IMR-90 (cell line): ENCODE measurements at regions not wholly inside any gene's neighbourhood (a gene's known extent, or its start where the extent isn't known, plus 50 kb on each side); places are given as distances from the start of the nearest gene placed in this dataset.

Experiments used
- ATAC-seq: fragments of 200-7000 bp; cut with Tn5 transposase; 2 replicates; pipeline ENCODE4 v1.9.1; 2020; ENCODE audit warnings: low read depth, mild to moderate bottlenecking, moderate library complexity
- BruUV-seq: library from RNA; stranded (reverse); fragments of 400-500 nt; replicated peaks from 2 replicates; lab custom pipeline; 2021; lab: Mats Ljungman, UMichigan
- CTCF ChIA-PET: fragments of 300-600 bp; formaldehyde crosslinking; extraction: SDS; loops from one replicate; lab custom pipeline; 2021; ENCODE audit warnings: antibody characterized with exemption; lab: Yijun Ruan, JAX
- POLR2A ChIA-PET: fragments of 300-600 bp; sonication (Branson Sonifier 250); formaldehyde crosslinking; loops from one replicate; lab custom pipeline; 2022; ENCODE audit warnings: antibody characterized with exemption; ENCODE audit not compliant: unreplicated experiment; lab: Charles Lee
- DNase-seq: peaks from one replicate; pipeline ENCODE4 v3.0.0; 2013
- H2AFZ ChIP-seq: replicated peaks from 2 replicates; pipeline ENCODE3; 2013; ENCODE audit warnings: low read length, mild to moderate bottlenecking; ENCODE audit not compliant: poor library complexity
- H2AK5ac ChIP-seq: 2 replicates; pipeline ENCODE4 v1.6.1; 2013; ENCODE audit warnings: low read depth, low read length, inconsistent platforms
- H2AK9ac ChIP-seq: replicated peaks from 2 replicates; pipeline ENCODE3; 2013; ENCODE audit warnings: mild to moderate bottlenecking, low read depth, low read length, moderate library complexity; ENCODE audit not compliant: poor library complexity
- H2BK120ac ChIP-seq: 2 replicates; pipeline ENCODE4 v1.6.1; 2013; ENCODE audit warnings: low read depth, low read length, inconsistent platforms
- H2BK15ac ChIP-seq: 3 replicates; pipeline ENCODE4 v1.6.1; 2013; ENCODE audit warnings: low read depth, low read length, inconsistent platforms
- H2BK20ac ChIP-seq: 2 replicates; pipeline ENCODE4 v1.6.1; 2013; ENCODE audit warnings: low read depth, mild to moderate bottlenecking, inconsistent platforms, low read length, moderate library complexity
- H2BK5ac ChIP-seq: 2 replicates; pipeline ENCODE4 v1.6.1; 2013; ENCODE audit warnings: mild to moderate bottlenecking, low read depth, low read length, inconsistent platforms; ENCODE audit not compliant: poor library complexity, severe bottlenecking
- H3K14ac ChIP-seq: replicated peaks from 2 replicates; pipeline ENCODE4 v1.6.1; 2013; ENCODE audit warnings: low read depth, low read length, inconsistent platforms
- H3K18ac ChIP-seq: 2 replicates; pipeline ENCODE4 v1.6.1; 2013; ENCODE audit warnings: low read depth, low read length, control low read depth
- H3K23ac ChIP-seq: 2 replicates; pipeline ENCODE4 v1.6.1; 2013; ENCODE audit warnings: low read depth, low read length, inconsistent platforms
- H3K27ac ChIP-seq: 2 replicates; pipeline ENCODE4 v1.5.1; 2013; ENCODE audit warnings: mild to moderate bottlenecking, control low read depth, low read length; ENCODE audit not compliant: insufficient read depth
- H3K27me3 ChIP-seq: 2 replicates; pipeline ENCODE4 v1.6.1; 2013; ENCODE audit warnings: low read length; ENCODE audit not compliant: control insufficient read depth, insufficient read depth
- H3K36me3 ChIP-seq: 2 replicates; pipeline ENCODE4 v1.6.1; 2013; ENCODE audit warnings: low read length, mixed read lengths; ENCODE audit not compliant: control insufficient read depth, insufficient read depth
- H3K4ac ChIP-seq: 2 replicates; pipeline ENCODE4 v1.6.1; 2013; ENCODE audit warnings: low read depth, low read length, inconsistent platforms
- H3K4me1 ChIP-seq: 2 replicates; pipeline ENCODE4 v1.6.1; 2013; ENCODE audit warnings: low read length, mixed read lengths; ENCODE audit not compliant: control insufficient read depth, insufficient read depth
- H3K4me2 ChIP-seq: 2 replicates; pipeline ENCODE4 v1.6.1; 2013; ENCODE audit warnings: low read depth, mild to moderate bottlenecking, control low read depth, low read length, moderate library complexity
- H3K4me3 ChIP-seq: 2 replicates; pipeline ENCODE4 v1.5.1; 2013; ENCODE audit warnings: low read depth, mild to moderate bottlenecking, control low read depth, low read length, moderate library complexity; ENCODE audit not compliant: insufficient read depth
- H3K56ac ChIP-seq: 2 replicates; pipeline ENCODE4 v1.6.1; 2013; ENCODE audit warnings: low read length, inconsistent platforms; ENCODE audit not compliant: insufficient read depth; ENCODE audit errors: extremely low read depth
- H3K79me1 ChIP-seq, 2 experiments: 2 replicates each; pipeline ENCODE4 v1.6.1; 2013; ENCODE audit warnings: low read length in 2 of 2, inconsistent platforms in 1 of 2, low read depth in 1 of 2
- H3K9ac ChIP-seq: 2 replicates; pipeline ENCODE4 v1.6.1; 2013; ENCODE audit warnings: low read depth, low read length, control low read depth
- H3K9me1 ChIP-seq: 2 replicates; pipeline ENCODE4 v1.6.1; 2013; ENCODE audit warnings: low read length, inconsistent platforms; ENCODE audit not compliant: insufficient read depth
- H3K9me3 ChIP-seq: 2 replicates; pipeline ENCODE4 v1.6.1; 2013; ENCODE audit warnings: low read length; ENCODE audit not compliant: control insufficient read depth, insufficient read depth
- H4K20me1 ChIP-seq: 2 replicates; pipeline ENCODE4 v1.6.1; 2013; ENCODE audit warnings: low read length, inconsistent platforms; ENCODE audit not compliant: insufficient read depth
- H4K5ac ChIP-seq: 2 replicates; pipeline ENCODE4 v1.6.1; 2013; ENCODE audit warnings: mild to moderate bottlenecking, low read depth, low read length, control low read depth
- H4K8ac ChIP-seq, 2 experiments: 2 replicates each; pipeline ENCODE4 v1.6.1; 2013; ENCODE audit warnings: low read depth in 2 of 2, low read length in 2 of 2, control low read depth in 1 of 2, inconsistent platforms in 1 of 2
- H4K91ac ChIP-seq: 2 replicates; pipeline ENCODE4 v1.6.1; 2013; ENCODE audit warnings: low read depth, low read length, inconsistent platforms; ENCODE audit not compliant: insufficient read depth
- BHLHE40 ChIP-seq: fragments of 150-350 bp; IDR thresholded peaks from 2 replicates; pipeline ENCODE4 v1.6.1; 2016; ENCODE audit warnings: mild to moderate bottlenecking, low read depth, low read length
- CEBPB ChIP-seq: IDR thresholded peaks from 2 replicates; pipeline ENCODE4 v1.6.1; 2012; ENCODE audit warnings: low read depth, low read length, improper control_type of control experiment
- FOS ChIP-seq: fragments of 150-350 bp; IDR thresholded peaks from 2 replicates; pipeline ENCODE4 v1.6.1; 2016; ENCODE audit warnings: low read depth, low read length
- MAFK ChIP-seq: IDR thresholded peaks from 2 replicates; pipeline ENCODE4 v1.6.1; 2012; ENCODE audit warnings: low read depth, low read length, improper control_type of control experiment
- MAZ ChIP-seq: IDR thresholded peaks from 2 replicates; pipeline ENCODE4 v1.6.1; 2012; ENCODE audit warnings: low read depth, mild to moderate bottlenecking, low read length, improper control_type of control experiment, moderate library complexity, borderline replicate concordance
- MXI1 ChIP-seq: IDR thresholded peaks from 2 replicates; pipeline ENCODE4 v1.6.1; 2012; ENCODE audit warnings: low read depth, mild to moderate bottlenecking, low read length, moderate library complexity, borderline replicate concordance
- NFE2L2 ChIP-seq: fragments of 150-350 bp; IDR thresholded peaks from 2 replicates; pipeline ENCODE4 v1.6.1; 2016; ENCODE audit warnings: low read depth, mild to moderate bottlenecking, low read length
- POLR2A ChIP-seq: IDR thresholded peaks from 2 replicates; pipeline ENCODE4 v1.6.1; 2012; ENCODE audit warnings: mild to moderate bottlenecking, low read depth, low read length
- RAD21 ChIP-seq: IDR thresholded peaks from 2 replicates; pipeline ENCODE4 v1.6.1; 2012; ENCODE audit warnings: low read length, improper control_type of control experiment
- RCOR1 ChIP-seq: IDR thresholded peaks from 2 replicates; pipeline ENCODE4 v1.6.1; 2012; ENCODE audit warnings: mild to moderate bottlenecking, low read length, improper control_type of control experiment; ENCODE audit not compliant: insufficient replicate concordance
- SMC3 ChIP-seq: fragments of 150-350 bp; IDR thresholded peaks from 2 replicates; pipeline ENCODE4 v1.6.1; 2016; ENCODE audit warnings: low read depth, mild to moderate bottlenecking, antibody characterized with exemption, low read length, moderate library complexity
- WGBS, 2 experiments: methylation state at CpG; one replicate each; pipeline versions ENCODE4 v1.1.5 to v1.1.7; 2013; ENCODE audit warnings: missing lambda C conversion rate in 2 of 2; ENCODE audit not compliant: insufficient read length in 1 of 2; ENCODE audit errors: extremely low coverage in 2 of 2; 5-methylcytosine and 5-hydroxymethylcytosine counted together
- dilution Hi-C: fragments of 300-500 bp; cut with HindIII; formaldehyde crosslinking; loops from one replicate; pipeline ENCODE4 v1.14.3; 2018; ENCODE audit warnings: low sequenced_read_pairs; ENCODE audit not compliant: unreplicated experiment
- in situ Hi-C: fragments of 300-500 bp; cut with MboI; formaldehyde crosslinking; loops from 3 replicates; pipeline ENCODE4 v1.14.3; 2019; ENCODE audit warnings: low sequenced_read_pairs, inconsistent platforms, mixed read lengths
- intact Hi-C: fragments of 100-400 bp; cut with micrococcal nuclease; formaldehyde crosslinking; loops from 2 replicates; pipeline ENCODE4 v1.10.0; 2022
- TF ChIP-seq, protein P1 (sequence below): fragments of 150-350 bp; IDR thresholded peaks from 2 replicates; pipeline ENCODE4 v1.6.1; 2016; ENCODE audit warnings: low read depth, mild to moderate bottlenecking, low read length, moderate library complexity, borderline replicate concordance
- TF ChIP-seq, protein P2 (sequence below): conservative IDR thresholded peaks from 2 replicates; pipeline ENCODE4 v1.5.1; 2012; ENCODE audit warnings: mild to moderate bottlenecking, low read depth, low read length, improper control_type of control experiment

DNA sequence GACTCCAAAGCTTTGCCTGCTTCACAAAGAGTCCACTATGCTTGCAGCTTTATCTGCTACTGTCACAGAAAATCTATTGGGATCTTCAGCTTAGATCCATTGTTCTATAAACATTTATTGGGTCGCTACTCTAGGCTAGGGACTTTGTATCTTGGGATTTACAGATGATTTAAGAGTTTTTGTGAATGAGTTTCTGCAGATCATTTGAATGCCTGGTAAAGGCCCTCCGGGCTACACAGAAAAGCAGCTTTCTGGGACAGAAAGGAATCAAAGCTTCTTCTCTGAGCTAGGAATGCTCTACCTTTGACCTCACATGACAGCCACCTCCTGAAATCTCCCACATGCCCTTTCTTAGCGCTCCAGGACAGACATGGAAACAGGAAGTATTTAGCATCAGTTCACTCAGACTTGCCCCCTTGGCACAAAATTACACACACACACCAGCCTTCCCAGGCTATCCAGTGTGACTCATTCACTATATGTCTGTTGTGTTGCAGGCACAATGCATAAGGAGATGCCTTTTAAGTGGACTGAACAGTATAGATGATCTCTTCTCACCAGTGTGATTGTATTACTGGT lies 492.4 kb downstream of the DACH1 start:
- Histone ChIP-seq H3K23ac (no peak overlapping the region), H2BK20ac (no peak overlapping the region), H3K18ac (no peak overlapping the region), H4K20me1 (no peaks in the 10 kb centered on the region), H3K4ac (no peak overlapping the region), H3K36me3 (no peaks in the 10 kb centered on the region), H2BK15ac (no peak overlapping the region), H2BK5ac (no peak overlapping the region), H3K14ac (no peak overlapping the region), H4K8ac (no peak overlapping the region), H3K4me1 (no peaks in the 10 kb centered on the region), H4K91ac (no peak overlapping the region), H3K27ac (no peak overlapping the region), H2AK5ac (no peak overlapping the region), H2BK120ac (no peak overlapping the region), H3K27me3 (no peaks in the 10 kb centered on the region), H3K9ac (no peak overlapping the region), H3K56ac (no peak overlapping the region), H2AK9ac (no peak overlapping the region), H2AFZ (no peak overlapping the region), H4K5ac (no peak overlapping the region), H3K4me3 (no peak overlapping the region), H3K79me1 (no peaks in the 10 kb centered on the region), H3K9me3 (no peaks in the 10 kb centered on the region), H3K9me1 (no peaks in the 10 kb centered on the region), H3K4me2 (no peak overlapping the region)
- CTCF ChIA-PET = no interaction called here
- POLR2A ChIA-PET = no interaction called here
- dilution Hi-C loops (no loop called here), in situ Hi-C loops (loop anchor here (25.0 kb wide), 1 partner anchor 87 kb away; no protein-coding TSS in a partner anchor), intact Hi-C loops (no loop called here)
- 0 out of 2 replicates have a peak, but pooled peaks have one; percentile 21 for ATAC-seq
- WGBS, 2 experiments = no CpG with 5 or more reads among the region's 3 CpGs
- TF ChIP-seq MAFK (no peak), NFE2L2 (no peak), MAZ (no peak), SMC3 (no peak), FOS (no peak), MXI1 (no peak), CEBPB (no peak), POLR2A (no peak), RAD21 (no peak), BHLHE40 (no peak), RCOR1 (no peak)
- TF ChIP-seq, protein P1, sequence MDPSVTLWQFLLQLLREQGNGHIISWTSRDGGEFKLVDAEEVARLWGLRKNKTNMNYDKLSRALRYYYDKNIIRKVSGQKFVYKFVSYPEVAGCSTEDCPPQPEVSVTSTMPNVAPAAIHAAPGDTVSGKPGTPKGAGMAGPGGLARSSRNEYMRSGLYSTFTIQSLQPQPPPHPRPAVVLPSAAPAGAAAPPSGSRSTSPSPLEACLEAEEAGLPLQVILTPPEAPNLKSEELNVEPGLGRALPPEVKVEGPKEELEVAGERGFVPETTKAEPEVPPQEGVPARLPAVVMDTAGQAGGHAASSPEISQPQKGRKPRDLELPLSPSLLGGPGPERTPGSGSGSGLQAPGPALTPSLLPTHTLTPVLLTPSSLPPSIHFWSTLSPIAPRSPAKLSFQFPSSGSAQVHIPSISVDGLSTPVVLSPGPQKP = no peak
- TF ChIP-seq, protein P2, sequence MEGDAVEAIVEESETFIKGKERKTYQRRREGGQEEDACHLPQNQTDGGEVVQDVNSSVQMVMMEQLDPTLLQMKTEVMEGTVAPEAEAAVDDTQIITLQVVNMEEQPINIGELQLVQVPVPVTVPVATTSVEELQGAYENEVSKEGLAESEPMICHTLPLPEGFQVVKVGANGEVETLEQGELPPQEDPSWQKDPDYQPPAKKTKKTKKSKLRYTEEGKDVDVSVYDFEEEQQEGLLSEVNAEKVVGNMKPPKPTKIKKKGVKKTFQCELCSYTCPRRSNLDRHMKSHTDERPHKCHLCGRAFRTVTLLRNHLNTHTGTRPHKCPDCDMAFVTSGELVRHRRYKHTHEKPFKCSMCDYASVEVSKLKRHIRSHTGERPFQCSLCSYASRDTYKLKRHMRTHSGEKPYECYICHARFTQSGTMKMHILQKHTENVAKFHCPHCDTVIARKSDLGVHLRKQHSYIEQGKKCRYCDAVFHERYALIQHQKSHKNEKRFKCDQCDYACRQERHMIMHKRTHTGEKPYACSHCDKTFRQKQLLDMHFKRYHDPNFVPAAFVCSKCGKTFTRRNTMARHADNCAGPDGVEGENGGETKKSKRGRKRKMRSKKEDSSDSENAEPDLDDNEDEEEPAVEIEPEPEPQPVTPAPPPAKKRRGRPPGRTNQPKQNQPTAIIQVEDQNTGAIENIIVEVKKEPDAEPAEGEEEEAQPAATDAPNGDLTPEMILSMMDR = no peak
- no peak for DNase-seq
- no TSS peak for BruUV-seq
